ENCODE measurements at regions not wholly inside any gene's neighbourhood (a gene's known extent, or its start where the extent isn't known, plus 50 kb on each side); places are given as distances from the start of the nearest gene placed in this dataset.

DNA sequence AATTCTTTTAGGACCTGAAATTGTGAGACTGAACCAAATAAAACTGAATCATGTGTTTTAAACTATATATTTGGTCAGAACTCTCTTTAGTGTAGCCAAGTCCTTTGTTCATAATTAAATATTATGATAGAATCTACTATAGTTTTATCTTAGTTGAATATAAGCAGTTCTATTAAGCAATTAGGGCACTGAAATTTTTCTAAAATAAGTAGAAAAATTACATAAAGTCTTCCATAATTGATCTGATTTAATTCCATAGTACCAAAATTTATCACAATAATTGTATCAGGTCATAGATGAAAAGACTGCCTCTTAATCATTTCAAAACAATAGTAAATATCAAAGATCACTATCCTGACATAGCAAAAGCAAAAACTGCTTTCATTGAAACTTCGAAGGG, 90.1 kb upstream of the BET1 start:
- Histone ChIP-seq H3K9me3 (replicated peaks in 1 of 2; ENCODE audit: control insufficient read depth in 1 of 2, insufficient read depth in 1 of 2, low read length in 2 of 2) (no peaks in the 10 kb centered on the region), H3K4me2 (replicated peaks; ENCODE audit: extremely low read depth, low read length, poor library complexity, severe bottlenecking) (no peak overlapping the region), H2AFZ (ENCODE audit: insufficient read depth, low read depth, low read length, poor library complexity, severe bottlenecking) (no peak overlapping the region), H3K36me3 (replicated peaks in 1 of 2; ENCODE audit: control insufficient read depth in 1 of 2, insufficient read depth in 2 of 2, low read length in 2 of 2) (no peaks in the 10 kb centered on the region), H3K27ac (ENCODE audit: low read depth in 1 of 2, low read length in 2 of 2) (no peak overlapping the region), H3K27me3 (ENCODE audit: control insufficient read depth in 2 of 2, insufficient read depth in 2 of 2, low read length in 2 of 2) (peaks cover 4 to 8% of the 10 kb centered on the region in 2 donors), H3K9ac (ENCODE audit: insufficient read depth, low read length, poor library complexity, severe bottlenecking) (no peak overlapping the region), H3K4me1 (ENCODE audit: control insufficient read depth in 1 of 2, insufficient read depth in 2 of 2, low read length in 2 of 2) (no peaks in the 10 kb centered on the region), H3K79me2 (ENCODE audit: insufficient read depth, low read length) (no peaks in the 10 kb centered on the region), H3K4me3 (replicated peaks in 1 of 3; ENCODE audit: low read depth in 2 of 3, low read length in 3 of 3) (no peak overlapping the region), H4K20me1 (ENCODE audit: insufficient read depth, low read length) (no peaks in the 10 kb centered on the region)
- no peaks in the 10 kb centered on the region for H3K36me3 Mint-ChIP-seq
- TF ChIP-seq CTCF (IDR thresholded peaks at IDR 0.05): no peak
- intact Hi-C loops (cut with micrococcal nuclease): no loop called here
- DNase-seq: no peak
- no peaks in the 10 kb centered on the region for H3K4me1 Mint-ChIP-seq
- WGBS (ENCODE audit: insufficient coverage): 89% methylated on average over 1 of the region's 1 CpG
- H3K27ac Mint-ChIP-seq: no peak overlapping the region
- H3K9me3 Mint-ChIP-seq: peaks cover 0 to 2% (median 0%) of the 10 kb centered on the region in 7 donors
- no peak overlapping the region for H3K4me3 Mint-ChIP-seq
- peaks cover 3 to 12% (median 4%) of the 10 kb centered on the region in 3 donors for H3K27me3 Mint-ChIP-seq (ENCODE audit: low read depth in 3 of 3)

DNA sequence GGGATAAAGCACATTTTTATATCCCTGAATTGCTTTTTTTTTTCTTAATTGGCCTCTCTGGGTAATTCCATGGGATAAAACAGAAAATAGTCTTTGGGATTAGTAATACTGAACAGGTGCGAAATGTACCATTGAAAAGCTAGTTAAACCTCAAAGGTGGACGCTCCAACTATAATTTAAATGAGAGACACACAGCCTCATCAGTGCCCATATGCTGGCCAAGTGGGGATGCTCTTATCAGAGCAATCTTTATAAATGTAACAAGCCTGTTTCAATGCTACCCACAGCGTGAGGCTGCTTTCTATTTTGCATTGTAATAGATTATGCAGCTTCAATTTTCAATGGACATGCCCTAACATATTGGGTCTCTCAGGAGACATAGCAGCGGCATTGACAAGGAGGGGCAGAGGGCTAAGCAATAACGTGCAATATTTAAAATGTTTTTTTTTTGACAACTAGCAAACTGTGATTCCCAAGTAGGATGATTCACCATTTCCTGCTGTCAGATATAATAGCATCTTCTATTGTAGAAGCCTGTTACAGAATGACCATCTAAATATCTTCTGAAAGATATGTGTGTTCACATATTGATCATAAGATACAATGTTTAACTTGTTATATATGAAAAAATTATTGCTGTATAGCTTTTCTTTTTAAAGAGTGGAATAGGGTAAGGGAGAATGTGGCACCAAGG, 91.3 kb upstream of the BET1 start:
- Mint-ChIP-seq H3K9me3 (peaks cover 0 to 2% (median 0%) of the 10 kb centered on the region in 7 donors), H3K4me1 (no peaks in the 10 kb centered on the region), H3K4me3 (no peak overlapping the region), H3K27me3 (ENCODE audit: low read depth in 3 of 3) (peaks cover 0 to 8% (median 0%) of the 10 kb centered on the region in 3 donors), H3K36me3 (no peaks in the 10 kb centered on the region), H3K27ac (no peak overlapping the region)
- Histone ChIP-seq H3K36me3 (replicated peaks in 1 of 2; ENCODE audit: control insufficient read depth in 1 of 2, insufficient read depth in 2 of 2, low read length in 2 of 2) (no peaks in the 10 kb centered on the region), H2AFZ (ENCODE audit: insufficient read depth, low read depth, low read length, poor library complexity, severe bottlenecking) (no peak overlapping the region), H3K27ac (ENCODE audit: low read depth in 1 of 2, low read length in 2 of 2) (no peak overlapping the region), H3K4me1 (ENCODE audit: control insufficient read depth in 1 of 2, insufficient read depth in 2 of 2, low read length in 2 of 2) (no peaks in the 10 kb centered on the region), H4K20me1 (ENCODE audit: insufficient read depth, low read length) (no peaks in the 10 kb centered on the region), H3K4me3 (replicated peaks in 1 of 3; ENCODE audit: low read depth in 2 of 3, low read length in 3 of 3) (no peak overlapping the region), H3K9me3 (replicated peaks in 1 of 2; ENCODE audit: control insufficient read depth in 1 of 2, insufficient read depth in 1 of 2, low read length in 2 of 2) (peaks cover 0 to under 1% of the 10 kb centered on the region in 2 donors), H3K4me2 (replicated peaks; ENCODE audit: extremely low read depth, low read length, poor library complexity, severe bottlenecking) (no peak overlapping the region), H3K27me3 (ENCODE audit: control insufficient read depth in 2 of 2, insufficient read depth in 2 of 2, low read length in 2 of 2) (peaks cover 4 to 8% of the 10 kb centered on the region in 2 donors), H3K9ac (ENCODE audit: insufficient read depth, low read length, poor library complexity, severe bottlenecking) (no peak overlapping the region), H3K79me2 (ENCODE audit: insufficient read depth, low read length) (no peaks in the 10 kb centered on the region)
- WGBS (ENCODE audit: insufficient coverage): 80% methylated on average over 3 of the region's 5 CpGs
- no peak for DNase-seq
- no peak for TF ChIP-seq CTCF (IDR thresholded peaks at IDR 0.05)
- intact Hi-C loops (cut with micrococcal nuclease): no loop called here

Data from CD14-positive monocyte (primary cell).